Fibroblast of skin of left quadriceps (primary cell): ENCODE measurements at regions not wholly inside any gene's neighbourhood (a gene's known extent, or its start where the extent isn't known, plus 50 kb on each side); places are given as distances from the start of the nearest gene placed in this dataset.
A peak's percentile ranks its signal among the peaks of the same experiment; 100 is the strongest.
"Not testable (repeated sequence)": the region's sequence is repeated elsewhere in the genome, so short reads cannot be mapped to it uniquely, and the experiment has no call there.

Experiments
- DNase-seq, 2 experiments: peaks; one replicate each; pipeline ENCODE4 v3.0.0-alpha.2; 2013; ENCODE audit warnings: low read depth in 2 of 2

DNA sequence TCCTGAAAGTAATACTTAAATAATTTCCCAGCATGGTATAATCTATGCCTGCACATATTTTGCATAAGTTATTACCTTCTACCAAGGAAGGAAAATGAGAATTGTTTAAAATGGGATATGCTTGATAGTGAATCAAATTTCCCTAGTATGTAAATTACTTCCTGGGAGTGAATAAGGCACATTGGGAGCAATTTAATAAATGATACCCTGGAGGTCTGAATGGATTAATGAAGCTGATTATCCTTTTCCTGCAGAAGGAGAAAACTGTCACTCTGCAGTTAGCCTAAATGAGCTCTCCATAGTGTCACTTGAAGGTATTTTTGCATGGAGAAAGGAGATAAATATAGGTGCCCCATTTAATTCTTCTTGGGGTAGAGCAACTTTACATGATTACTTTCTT lies 2212.0 kb downstream of the PCDH7 start:
- DNase-seq, result no peak

DNA sequence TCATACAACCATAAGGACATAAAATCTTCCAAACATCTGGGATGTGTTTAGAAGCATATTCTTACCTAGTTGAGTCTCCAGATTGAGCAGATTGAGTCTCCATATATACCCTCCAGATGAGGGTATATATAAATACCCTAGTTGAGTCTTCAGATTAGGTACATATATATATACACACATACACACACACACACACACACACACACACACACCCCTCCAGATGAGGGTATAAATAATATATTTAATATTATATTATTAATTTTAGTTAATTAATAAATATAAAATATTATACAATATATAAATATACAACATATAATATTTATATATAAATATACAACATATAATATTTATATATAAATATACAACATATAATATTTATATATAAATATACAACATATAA lies 2219.1 kb downstream of the PCDH7 start:
- DNase-seq, result not testable (repeated sequence)

DNA sequence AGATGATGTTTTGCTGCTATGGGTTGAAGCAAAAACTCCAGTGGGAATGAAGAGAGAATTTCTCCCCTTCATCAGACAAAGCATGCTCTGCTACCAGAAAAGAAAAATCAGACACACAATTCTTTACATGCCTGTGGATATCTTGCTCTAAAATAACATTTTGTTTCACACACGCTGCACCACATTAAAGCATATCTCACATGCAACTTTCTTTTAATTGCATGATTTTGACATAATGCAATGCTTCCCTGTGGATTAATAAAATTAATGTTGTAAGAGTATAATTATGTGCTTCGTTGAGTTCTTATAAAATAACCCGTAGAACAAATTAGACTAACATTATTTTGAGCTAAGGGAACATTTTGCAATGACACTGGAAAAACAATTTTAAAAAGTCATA lies 2230.7 kb downstream of the PCDH7 start:
- no peak for DNase-seq

DNA sequence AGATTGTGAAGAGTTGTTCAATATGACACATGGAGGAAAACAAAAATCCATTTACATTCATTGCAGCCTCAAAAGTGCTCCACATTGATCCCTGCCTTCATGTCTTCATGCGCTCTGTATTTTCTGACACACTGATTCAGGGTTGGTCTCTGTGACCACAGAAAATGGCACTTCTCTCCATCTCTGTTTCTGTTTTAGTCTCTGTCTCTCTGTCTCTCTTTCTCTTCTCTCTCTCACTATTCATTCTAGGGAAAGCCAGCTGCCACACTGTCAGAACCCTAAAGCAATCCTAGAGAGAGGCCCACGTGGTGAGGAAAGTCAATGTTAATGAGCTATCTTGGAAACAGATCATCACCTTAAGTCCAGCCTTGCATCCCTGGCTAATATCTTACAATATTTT lies 2238.4 kb downstream of the PCDH7 start:
- no peak for DNase-seq

DNA sequence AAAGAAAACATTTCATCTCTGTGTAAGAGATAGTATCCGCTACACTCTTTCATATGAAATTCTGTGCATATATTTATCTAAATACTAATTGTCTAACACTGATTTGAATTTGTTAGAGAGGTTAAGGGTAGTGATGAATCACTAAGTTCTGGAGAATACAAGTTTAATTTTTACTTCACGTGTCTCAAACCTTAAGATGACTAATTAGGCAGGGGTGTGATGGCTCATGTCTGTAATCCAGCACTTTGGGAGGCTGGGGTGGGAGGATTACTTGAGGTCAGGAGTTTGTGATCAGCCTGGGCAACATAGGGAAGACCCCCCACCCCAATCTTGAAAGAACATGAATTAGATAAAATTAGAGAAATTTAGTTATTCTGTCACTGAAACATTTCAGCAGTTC lies 2241.9 kb downstream of the PCDH7 start:
- no peak for DNase-seq

DNA sequence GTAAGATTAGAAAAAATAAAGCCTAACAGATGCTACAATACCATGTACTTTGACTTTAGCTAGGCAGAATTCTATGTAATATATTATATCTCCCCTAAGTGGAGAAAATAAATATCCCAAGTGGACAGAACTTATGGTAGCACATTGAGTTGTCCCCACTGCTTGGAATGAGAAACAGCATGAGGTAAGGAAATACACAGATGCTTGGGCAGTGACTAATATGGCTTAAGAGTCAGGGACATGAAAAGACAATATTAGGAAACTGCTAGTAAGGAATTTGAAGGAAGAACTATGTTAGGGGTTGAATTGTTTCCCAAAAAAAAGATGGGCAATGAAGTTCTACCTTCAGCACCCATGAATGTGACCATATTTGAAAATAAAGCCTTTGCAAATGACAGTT lies 2265.1 kb downstream of the PCDH7 start:
- peak; percentile 11 to 20 for DNase-seq

DNA sequence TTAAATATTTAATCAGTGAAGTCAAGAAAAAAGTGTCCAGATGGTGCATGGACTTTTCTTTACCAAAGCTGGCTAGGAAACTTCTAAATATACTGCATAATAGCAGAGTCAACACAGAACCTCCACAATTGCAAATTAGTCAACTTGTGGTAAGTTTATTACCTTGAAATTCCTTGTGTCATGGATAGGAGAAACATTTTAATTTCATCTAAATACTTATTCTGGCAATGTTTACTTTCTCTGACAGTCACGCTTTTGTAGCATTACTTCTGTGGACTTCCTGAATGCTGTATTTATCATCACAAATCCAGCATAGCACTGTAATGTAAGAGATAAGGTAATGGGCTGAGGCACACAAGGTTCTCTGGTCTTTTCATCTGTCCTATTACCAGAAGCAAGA lies 2266.1 kb downstream of the PCDH7 start:
- no peak for DNase-seq

DNA sequence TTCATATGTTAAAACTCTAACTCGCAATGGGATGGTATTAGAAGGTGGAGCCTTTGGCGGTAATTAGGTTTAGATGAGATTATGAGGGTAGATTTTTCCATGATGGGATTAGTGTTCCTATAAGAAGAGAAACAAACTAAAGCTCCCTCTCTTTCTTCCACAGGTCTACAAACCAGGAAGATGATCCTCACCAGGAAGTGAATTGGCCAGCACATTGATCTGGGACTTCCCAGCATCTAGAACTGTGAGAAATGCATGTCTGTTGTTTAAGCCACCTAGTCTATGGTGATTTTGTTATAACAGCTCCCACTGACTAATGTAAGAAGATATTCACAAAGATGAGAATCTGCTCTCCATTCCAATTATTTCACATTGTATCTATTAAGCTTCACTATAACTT lies 2266.9 kb downstream of the PCDH7 start:
- DNase-seq, result no peak

DNA sequence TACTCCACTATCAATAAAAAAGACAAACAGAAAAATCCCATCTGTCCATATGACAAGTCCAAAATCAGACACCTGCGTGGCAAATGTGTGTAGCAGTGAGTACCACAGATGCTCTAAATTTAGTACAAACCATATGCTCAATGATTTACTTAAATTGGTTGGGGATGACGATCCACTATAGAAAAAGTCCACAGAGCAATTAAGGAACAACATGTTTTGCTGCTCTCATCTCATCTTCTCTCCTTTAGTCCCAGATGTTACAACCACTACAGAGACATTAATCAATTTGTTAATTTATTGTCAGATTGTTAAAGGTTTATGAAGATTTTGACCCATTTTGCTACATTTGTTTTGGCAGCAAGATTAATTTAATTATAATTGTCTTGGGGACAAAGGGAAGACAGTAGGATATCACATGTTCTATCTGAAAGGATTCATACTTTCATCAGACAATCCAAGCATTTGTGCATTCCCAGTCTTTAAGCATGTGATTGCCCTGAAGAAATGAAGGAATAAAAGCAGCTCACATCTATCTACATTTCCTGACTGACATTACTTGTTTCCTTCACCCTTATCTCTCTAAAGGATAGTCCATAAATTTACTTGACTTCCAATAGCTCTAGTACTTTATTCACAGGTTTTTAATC lies 2268.1 kb downstream of the PCDH7 start:
- DNase-seq, result no peak

DNA sequence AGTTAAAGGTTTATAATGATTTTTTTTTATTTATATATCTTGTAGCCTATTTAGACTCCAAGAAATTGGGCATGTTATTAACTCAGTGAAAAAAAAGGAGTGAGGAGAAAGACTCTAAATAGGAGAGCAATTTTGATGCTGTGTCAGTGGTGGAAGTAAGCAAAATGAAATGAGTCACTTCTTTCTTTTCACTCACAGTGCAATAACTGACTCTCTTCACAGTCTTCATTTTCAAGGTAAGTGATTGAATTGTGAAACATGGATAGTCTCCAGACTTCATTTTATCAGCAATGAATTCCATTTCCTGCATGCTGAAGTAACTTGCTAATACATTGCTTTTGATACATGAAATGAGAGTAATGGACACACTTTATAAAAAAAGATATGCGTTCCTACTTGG lies 2271.5 kb downstream of the PCDH7 start:
- DNase-seq, result no peak

DNA sequence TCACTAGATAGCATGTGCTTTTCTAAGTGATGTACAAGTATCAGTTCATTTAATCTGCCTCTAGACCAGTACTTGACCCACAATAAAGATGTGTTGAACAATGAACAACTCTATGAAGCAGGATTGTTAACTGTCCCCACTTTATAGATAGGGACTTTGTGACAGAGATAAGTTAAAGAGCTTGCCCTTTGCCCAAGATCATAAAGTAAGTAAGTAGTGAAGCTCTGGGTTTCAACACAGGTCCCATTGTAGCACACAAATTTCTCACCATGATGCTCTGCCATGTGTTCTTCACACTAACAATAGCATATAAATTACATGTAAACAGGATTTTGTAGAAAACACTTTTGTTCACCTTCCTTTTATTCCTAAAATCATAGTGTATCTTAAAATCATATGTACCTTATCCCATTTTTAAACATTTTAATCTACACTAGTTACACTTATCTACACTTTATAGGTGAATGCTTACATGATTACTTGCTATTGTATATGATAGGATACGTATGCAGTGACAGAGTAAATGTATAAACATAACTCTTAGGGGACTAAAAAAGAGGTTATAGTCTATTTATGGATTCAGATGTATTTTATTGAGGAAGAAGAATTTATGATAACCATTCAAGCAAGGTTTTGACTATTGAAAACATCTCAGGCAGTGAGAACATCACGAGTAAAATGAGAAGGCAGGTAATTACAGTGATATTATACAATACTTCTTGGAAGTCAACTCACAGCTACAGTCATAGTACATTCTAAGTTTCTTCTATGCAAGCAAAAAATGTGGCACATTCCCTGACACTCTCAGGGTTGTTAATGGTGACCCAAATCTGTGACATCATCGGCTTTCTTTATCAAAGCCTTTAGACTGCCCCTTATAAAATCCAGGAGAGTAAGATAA lies 2275.1 kb downstream of the PCDH7 start:
- DNase-seq, result no peak

DNA sequence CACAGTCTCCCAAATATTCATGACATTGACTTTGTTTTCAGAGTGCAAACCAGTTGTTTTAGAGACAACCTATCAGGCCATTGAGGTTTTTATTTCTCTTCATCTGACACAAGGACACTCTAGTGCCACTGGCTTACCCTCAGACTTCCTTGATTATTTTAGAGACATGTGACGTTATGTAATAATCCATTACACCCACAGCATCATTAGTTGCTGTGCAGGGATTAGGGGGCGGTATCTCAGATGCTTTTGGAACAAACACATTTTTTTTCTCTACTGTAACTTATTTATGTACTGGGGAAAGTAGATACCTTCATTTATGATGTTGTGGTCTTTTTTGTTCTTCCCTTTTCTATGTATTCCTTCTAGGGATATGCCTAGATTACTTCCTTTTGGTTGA lies 2293.1 kb downstream of the PCDH7 start:
- DNase-seq, result no peak

DNA sequence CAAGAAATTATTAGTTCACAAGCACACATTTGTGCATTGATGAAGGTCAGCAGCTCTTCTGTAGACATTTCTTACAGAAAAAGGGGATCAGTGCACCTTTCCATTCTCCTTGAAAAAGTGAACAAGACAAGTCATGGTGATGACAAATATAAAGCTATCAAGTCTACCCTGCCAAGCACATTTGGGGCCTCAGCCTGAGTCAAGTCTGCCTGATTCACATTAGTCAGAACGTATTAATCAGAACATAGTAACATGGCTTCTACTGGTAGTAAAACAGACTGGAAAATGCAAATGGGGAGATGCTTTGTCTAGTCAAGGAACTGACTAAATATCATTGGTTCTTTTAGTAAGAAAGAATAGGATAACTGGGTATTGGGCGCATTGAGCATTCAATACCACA lies 2305.1 kb downstream of the PCDH7 start:
- DNase-seq, result no peak

DNA sequence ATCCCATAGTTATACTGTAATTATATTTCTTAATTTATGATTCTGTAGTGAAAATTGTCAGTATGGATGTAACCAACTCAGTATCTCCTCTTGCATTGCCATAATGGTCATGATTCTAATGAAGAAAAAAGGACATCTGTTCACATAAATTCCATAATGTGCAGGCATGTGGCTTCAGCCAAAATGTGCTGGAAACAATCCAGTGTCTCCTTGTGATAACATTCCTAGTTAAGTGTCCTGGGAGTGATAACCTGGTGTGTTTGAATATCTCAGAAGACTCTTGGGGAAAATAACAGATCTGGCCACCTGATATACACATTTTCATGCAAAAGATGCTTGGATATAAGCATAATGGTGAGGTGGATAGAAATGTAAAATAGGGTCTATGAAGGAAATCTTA lies 2309.8 kb downstream of the PCDH7 start:
- no peak for DNase-seq

DNA sequence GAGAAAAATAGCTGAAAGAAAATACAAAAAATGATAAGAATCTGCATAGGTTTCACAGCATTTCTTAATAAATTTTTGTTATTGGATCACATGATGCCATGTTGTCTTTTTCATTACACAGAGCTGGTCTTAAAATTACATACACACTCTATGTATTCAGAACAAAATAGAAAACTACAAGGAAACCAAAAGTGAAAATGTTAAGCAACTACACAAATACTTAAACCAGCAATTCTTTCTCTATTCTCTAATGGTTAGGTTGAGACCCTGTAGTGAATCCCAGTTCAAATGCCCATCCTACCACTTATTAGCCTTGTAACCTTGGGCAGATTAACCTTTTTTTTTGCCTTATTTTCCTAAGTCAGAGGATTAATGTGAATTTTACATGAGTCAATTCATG lies 2311.2 kb downstream of the PCDH7 start:
- no peak for DNase-seq

DNA sequence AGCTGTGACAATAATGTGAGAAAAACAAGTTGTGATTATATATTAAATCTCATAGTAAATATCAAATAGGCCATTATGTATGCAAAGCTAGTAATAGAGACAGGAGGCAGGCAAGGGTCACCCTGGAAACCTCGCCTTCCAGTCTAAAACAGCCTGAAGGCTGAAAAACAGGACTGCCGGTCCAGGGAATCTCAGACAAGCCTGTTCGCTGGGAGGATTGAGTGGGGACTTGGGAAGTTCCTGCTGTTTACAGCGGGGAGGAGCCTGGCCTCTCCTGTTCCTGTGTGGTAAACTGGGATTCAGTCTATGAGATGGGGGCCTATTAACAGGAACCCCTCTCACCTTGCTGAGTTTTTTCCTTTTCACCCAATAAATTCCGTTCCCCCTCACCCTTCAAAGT lies 2317.3 kb downstream of the PCDH7 start:
- DNase-seq, result no peak

DNA sequence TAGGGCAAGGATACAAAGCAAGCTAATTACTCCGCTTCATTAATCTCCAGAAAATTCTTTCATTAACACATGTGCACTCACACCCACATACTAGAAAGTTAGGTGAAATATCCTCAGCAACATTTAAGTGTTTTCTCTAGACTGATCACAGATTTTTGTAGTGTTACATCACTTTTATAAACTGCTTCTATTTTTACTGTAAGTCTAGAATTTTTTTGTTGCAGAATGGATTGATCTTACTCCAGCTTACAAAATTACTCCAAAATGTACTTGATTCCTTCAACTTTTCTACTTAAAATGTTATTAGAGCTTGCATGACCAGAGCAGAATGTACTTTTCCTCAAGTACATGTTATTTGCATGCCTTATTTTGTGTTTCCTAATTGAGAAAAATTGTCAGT lies 2325.2 kb downstream of the PCDH7 start:
- DNase-seq, result no peak

DNA sequence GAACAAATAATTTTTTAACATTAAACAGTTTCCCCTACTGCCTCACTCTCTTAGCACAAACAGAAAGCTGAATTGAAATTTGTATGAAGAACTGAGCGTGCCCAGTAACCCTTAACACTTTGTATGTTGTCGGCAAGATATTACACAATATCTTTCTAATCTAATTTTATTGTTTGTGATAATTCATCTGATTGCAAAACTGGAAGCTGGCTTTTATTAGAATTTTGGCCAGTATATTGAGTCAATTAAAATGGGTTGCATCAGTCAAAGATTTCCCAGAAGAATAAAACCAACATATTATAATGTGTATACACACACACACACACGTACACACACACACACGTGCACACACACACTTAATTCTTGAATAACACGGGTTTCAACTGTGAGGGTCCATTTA lies 2332.1 kb downstream of the PCDH7 start:
- DNase-seq, result peak; percentile 49 to 57

DNA sequence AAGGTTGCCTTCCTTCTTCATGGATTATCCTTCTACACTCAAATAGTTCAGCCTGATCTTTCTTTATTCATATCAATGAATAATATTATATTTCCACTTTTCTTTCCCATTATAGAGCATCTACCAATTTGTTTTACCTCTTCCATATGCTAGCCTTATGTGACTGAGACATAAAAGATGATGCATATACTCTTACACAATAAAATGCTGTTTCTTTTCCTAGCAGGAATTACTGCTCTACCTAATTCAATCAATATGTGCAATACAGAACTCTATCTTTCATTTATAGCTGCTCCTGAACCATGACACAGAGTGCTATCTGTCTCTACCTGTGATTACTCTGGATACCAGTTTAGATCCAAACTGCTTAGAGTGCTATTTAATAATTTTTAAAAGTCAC lies 2334.0 kb downstream of the PCDH7 start:
- DNase-seq, result peak; percentile 42 to 45

DNA sequence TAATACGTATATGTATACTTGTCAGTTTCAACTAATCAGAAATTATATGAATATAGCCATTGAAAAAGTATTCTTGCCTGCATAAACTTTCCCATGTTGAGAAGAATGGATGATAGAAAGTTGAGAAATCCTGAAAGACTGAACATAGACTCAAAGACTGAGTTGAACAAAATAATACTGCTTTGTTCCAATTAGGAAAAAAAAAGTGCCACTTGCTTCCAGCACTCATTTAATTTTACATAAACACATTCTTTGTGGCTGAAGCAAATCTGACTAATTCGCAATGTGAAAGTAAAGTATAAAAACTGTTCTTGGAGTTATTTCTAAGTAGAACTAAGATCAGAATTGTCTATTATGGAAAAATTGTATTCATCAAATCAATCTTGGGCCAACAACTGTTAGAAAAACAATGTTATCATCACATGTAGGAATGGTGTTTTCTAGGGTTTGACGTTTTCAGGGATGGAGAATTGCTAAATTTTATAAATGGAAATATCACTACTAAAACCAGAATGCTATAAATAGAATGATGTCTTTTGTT lies 2334.6 kb downstream of the PCDH7 start:
- no peak for DNase-seq

DNA sequence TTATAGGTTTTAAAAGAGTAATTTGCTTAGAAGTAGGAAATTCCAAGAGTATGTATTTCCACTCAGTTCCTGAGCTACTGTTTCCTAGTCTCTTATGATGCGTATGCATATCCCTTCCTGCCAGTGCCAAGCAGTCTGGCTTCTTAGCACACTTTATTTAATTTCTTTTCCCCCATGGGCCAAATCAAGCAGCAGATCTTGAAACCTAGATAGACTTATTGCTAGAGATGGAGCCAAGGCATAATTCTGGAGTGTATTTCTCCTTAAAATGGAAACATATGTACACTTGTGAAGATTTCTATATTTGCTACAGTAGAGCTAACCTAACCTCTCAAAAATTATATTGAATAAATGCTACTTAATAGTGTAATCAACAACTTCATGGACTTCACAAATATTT lies 2337.6 kb downstream of the PCDH7 start:
- no peak for DNase-seq

DNA sequence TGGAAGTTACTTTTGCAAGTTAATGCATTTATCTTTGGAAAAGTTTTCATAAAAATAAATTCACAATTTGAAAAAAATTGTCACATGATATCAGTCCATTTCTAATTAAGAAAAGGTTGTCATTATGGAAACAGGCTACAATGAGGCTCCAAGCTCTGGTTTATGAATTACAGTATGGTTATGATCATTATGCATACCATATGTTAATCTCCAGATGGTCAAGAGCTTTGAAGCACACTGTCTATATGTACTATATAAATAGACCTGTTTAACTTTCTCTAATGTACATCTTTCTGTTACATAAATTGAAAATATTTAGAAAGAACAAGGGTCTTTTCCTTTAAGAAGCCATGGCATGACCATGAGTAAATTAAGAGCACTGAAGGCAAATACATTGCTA lies 2338.8 kb downstream of the PCDH7 start:
- no peak for DNase-seq
